HG02588 (cell line): ENCODE measurements at regions not wholly inside any gene's neighbourhood (a gene's known extent, or its start where the extent isn't known, plus 50 kb on each side); places are given as distances from the start of the nearest gene placed in this dataset.

Experiments
- ATAC-seq: cut with Tn5 transposase; IDR thresholded peaks from one replicate; pipeline ENCODE4 v1.9.1; 2021; ENCODE audit warnings: mild to moderate bottlenecking, moderate library complexity; ENCODE audit not compliant: unreplicated experiment

DNA sequence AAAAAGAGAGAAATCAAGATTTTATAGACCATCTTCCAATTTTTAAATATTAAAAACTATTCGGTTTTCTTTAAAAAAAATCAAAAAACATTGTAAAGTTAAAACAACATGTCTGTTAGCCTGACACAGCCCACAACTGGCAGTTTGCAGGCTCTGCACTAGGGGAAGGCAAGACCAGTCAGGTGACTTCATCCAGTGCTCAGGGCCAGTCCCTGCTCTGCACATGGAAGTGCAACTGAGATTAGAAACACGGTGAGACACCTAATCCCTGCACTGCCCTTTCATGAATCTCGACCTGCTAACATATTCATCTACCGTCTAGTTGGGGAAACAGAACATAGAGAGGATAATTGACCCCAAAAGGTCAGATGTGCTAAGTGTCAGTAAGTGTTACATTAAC, 135.2 kb downstream of the BARD1 start:
- ATAC-seq: peak; percentile 49

DNA sequence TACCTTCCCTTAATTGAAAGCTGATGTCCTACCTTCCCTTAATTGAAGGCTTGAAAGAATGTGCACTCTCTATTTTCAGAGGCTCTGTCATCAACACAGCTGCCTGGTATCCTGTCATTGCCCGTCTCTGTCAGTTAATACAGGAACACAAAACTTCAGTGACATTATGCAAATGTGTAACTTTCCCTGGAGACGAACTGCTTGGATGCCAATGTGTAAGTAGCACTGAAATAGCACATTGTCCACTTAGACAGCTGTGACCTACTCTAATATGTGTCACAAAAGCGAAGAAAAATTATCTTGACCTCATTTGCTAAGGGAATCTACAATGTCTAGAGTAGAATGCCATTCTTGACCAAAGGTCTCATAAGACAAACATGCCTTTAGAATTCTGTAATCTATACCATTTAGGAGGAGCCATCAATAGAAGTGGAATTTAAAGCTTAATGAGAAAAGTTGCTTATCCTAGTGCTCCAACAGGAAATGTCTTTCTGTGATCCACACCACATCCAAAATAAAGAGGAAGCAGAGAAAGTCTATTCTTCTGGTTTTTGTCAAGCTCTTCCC, 138.1 kb downstream of the BARD1 start:
- ATAC-seq: no peak

GRCh38 chr2:214652473-214652872, 157.0 kb downstream of the BARD1 start:
- ATAC-seq: no peak

DNA sequence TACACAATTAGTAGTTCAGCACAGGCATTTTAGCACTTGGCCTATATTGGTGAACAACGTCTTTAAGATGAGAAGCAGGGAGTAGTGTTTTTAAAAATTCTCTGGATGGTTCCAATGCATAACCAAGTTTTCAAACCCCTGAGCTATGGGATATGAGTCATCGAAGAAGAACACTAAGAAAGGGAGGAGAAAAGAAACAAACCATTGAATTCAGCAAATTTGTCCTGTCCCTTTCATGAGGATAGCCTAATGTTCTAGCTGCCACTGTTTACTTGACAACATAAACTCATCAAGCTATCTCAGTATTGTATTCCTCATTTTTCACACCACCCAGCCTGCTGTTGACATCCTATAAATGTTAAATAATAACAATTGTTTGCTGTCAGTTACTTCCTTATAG, 158.0 kb downstream of the BARD1 start:
- ATAC-seq: no peak

- no peak for ATAC-seq
Measured at GRCh38 chr2:214649440-214650205, 159.9 kb downstream of the BARD1 start.

DNA sequence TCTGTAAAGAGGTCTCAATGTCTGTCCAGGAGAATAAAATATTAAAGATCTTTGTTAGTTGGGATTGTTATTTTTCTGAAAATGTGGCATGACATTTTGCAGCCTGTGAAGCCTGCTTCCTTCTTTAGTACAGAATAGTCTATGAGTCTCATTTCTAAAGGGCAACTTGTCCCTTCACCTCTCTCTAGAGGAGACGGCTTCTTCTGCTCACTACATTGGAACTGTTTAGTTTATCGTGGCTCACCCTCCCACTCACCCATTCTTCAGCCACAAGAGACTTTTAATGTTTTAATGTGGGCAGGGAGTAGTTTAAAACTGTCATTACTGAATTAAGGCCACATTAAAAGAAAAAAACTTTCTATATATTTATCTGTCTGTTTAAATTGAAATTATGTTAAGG, 161.0 kb downstream of the BARD1 start:
- ATAC-seq: no peak

- no peak for ATAC-seq
Measured at GRCh38 chr2:214631406-214631805, 178.1 kb downstream of the BARD1 start.

DNA sequence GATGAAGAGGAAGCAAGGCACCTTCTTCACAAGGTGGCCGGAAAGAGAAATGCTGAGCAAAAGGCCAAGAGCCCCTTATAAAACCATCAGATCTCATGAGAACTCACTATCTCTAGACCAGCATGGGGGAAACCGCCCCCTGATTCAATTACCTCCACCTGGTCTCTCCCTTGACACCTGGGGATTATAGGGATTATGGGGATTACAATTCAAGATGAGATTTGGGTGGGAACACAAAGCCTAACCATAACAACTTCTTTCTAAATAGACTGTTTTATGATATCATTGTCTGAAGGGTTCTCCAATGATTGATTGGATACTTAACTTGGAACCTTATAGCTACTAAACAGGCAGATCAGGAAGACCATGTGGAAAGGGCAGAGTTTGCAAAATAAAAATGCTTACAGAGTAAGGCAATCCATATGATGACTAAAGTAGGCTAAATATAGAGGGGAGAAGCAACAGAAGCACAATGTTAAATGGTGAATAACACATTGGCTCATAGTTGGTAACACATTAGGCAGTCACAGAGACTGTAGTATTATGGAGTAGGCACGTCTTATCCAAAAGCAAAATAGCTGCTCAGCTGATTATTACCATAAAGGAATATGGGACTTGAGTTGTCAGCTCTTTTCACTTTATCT, 179.0 kb downstream of the BARD1 start:
- ATAC-seq: no peak

- no peak for ATAC-seq
Measured at GRCh38 chr2:214629875-214630274, 179.6 kb downstream of the BARD1 start.
